K562 (cell line): ENCODE measurements at regions not wholly inside any gene's neighbourhood (a gene's known extent, or its start where the extent isn't known, plus 50 kb on each side); places are given as distances from the start of the nearest gene placed in this dataset.

Experiments
- ATAC-seq: fragments of 200-7000 bp; cut with Tn5 transposase; 3 replicates; pipeline ENCODE4 v1.9.1; 2020; ENCODE audit warnings: moderate library complexity
- BruUV-seq: library from RNA; stranded (reverse); fragments of 400-500 nt; replicated peaks from 2 replicates; lab custom pipeline; 2021; lab: Mats Ljungman, UMichigan
- CTCF ChIA-PET: fragments of 300-600 bp; formaldehyde crosslinking; extraction: SDS; loops from one replicate; lab custom pipeline; 2021; ENCODE audit warnings: low intra/inter-chr PET ratio; lab: Yijun Ruan, JAX
- POLR2A ChIA-PET: fragments of 300-600, 350-650 bp; sonication (Branson Sonifier 250); formaldehyde crosslinking; extraction: SDS; loops from one replicate; lab custom pipeline; 2021; ENCODE audit warnings: antibody characterized with exemption, inconsistent platforms; lab: Yijun Ruan, JAX
- DNase-seq, 4 experiments: peaks; one replicate each; pipeline versions ENCODE4 v3.0.0 to v3.0.0-alpha.2; 2011 to 2018; ENCODE audit warnings: low spot score in 3 of 4, mixed read lengths in 3 of 4; ENCODE audit errors: extremely low read depth in 1 of 4
- FAIRE-seq: peaks from 2 replicates; lab custom pipeline; 2011; peaks lifted over from hg19 to GRCh38; lab: Jason Lieb, UNC
- H2AFZ ChIP-seq: 2 replicates; pipeline ENCODE4 v1.6.0; 2011; ENCODE audit warnings: low read depth, low read length, control low read depth, inconsistent platforms
- H3K27ac ChIP-seq: fragments of 200-600 bp; 3 replicates; pipeline ENCODE4 v1.8.0; 2011; ENCODE audit warnings: low read depth, mild to moderate bottlenecking, control low read depth, inconsistent platforms, low read length, moderate library complexity, mixed read lengths; ENCODE audit errors: extremely low read depth
- H3K27me3 ChIP-seq, 2 experiments: fragments of 300-600 bp in 1 of 2; 2 replicates in 1 of 2; 3 replicates in 1 of 2; pipeline versions ENCODE4 v1.6.0 to v1.8.0; 2011; ENCODE audit warnings: inconsistent platforms in 2 of 2, low read length in 2 of 2, mild to moderate bottlenecking in 1 of 2, mixed read lengths in 1 of 2, moderate library complexity in 1 of 2; ENCODE audit not compliant: control insufficient read depth in 2 of 2, insufficient read depth in 2 of 2
- H3K36me3 ChIP-seq: fragments of 300-600 bp; 3 replicates; pipeline ENCODE4 v1.8.0; 2011; ENCODE audit warnings: mild to moderate bottlenecking, low read length, inconsistent platforms; ENCODE audit not compliant: control insufficient read depth, insufficient read depth
- H3K4me1 ChIP-seq, 2 experiments: fragments of 200-600 bp in 1 of 2; replicated peaks in 1 of 2; 2 replicates in 1 of 2; 3 replicates in 1 of 2; pipeline versions ENCODE4 v1.5.1 to v1.8.0; 2011; ENCODE audit warnings: inconsistent platforms in 2 of 2, low read length in 2 of 2, mild to moderate bottlenecking in 1 of 2, mixed read lengths in 1 of 2, moderate library complexity in 1 of 2; ENCODE audit not compliant: control insufficient read depth in 2 of 2, insufficient read depth in 2 of 2
- H3K4me2 ChIP-seq: 2 replicates; pipeline ENCODE4 v1.6.1; 2011; ENCODE audit warnings: low read length, control low read depth, inconsistent platforms, mixed read lengths; ENCODE audit not compliant: insufficient read depth
- H3K4me3 ChIP-seq: fragments of 200-600 bp; sonication (generic), shearing (Covaris generic); 2 replicates; pipeline ENCODE4 v1.5.1; 2016; ENCODE audit warnings: control low read depth, inconsistent platforms
- H3K79me2 ChIP-seq: fragments of 200-600 bp; 3 replicates; pipeline ENCODE4 v1.8.0; 2011; ENCODE audit warnings: low read length, inconsistent platforms; ENCODE audit not compliant: control insufficient read depth, insufficient read depth
- H3K9ac ChIP-seq, 2 experiments: 2 replicates each; pipeline versions ENCODE4 v1.6.0 to v1.6.1; 2011; ENCODE audit warnings: low read depth in 2 of 2, low read length in 2 of 2, control low read depth in 1 of 2, inconsistent platforms in 1 of 2, mild to moderate bottlenecking in 1 of 2, mixed read lengths in 1 of 2; ENCODE audit not compliant: insufficient read depth in 1 of 2
- H3K9me1 ChIP-seq: one replicate; pipeline ENCODE4 v1.6.0; 2011; ENCODE audit warnings: inconsistent platforms, mild to moderate bottlenecking, low read length, moderate library complexity; ENCODE audit not compliant: control insufficient read depth, insufficient read depth
- H3K9me3 ChIP-seq: replicated peaks from 2 replicates; pipeline ENCODE4 v1.5.1; 2011; ENCODE audit warnings: low read depth, low read length, inconsistent platforms; ENCODE audit not compliant: control insufficient read depth, insufficient read depth
- H4K20me1 ChIP-seq: replicated peaks from 2 replicates; pipeline ENCODE4 v1.6.1; 2011; ENCODE audit warnings: low read length, inconsistent platforms, mixed read lengths; ENCODE audit not compliant: control insufficient read depth, insufficient read depth
- CREBBP ChIP-seq: IDR thresholded peaks from one replicate; pipeline ENCODE4 v1.6.1; 2012; ENCODE audit warnings: low read depth, mild to moderate bottlenecking, control low read depth, inconsistent platforms, low read length
- ERF ChIP-seq: fragments of 450-650 bp; formaldehyde crosslinking; IDR thresholded peaks from 2 replicates; pipeline ENCODE4 v1.4.0; 2020; ENCODE audit warnings: mild to moderate bottlenecking, mixed read lengths
- MCM3 ChIP-seq: fragments of 450-650 bp; IDR thresholded peaks from 2 replicates; pipeline ENCODE4 v1.6.1; 2016
- NCOA1 ChIP-seq: fragments of 450-650 bp; IDR thresholded peaks from 2 replicates; pipeline ENCODE4 v1.6.1; 2016; ENCODE audit warnings: low read depth
- RBM39 ChIP-seq: fragments of 200-400 bp; formaldehyde crosslinking; optimal IDR thresholded peaks from 2 replicates; pipeline ENCODE3; 2018; ENCODE audit warnings: low read depth, low read length
- TAF1 ChIP-seq: IDR thresholded peaks from 2 replicates; pipeline ENCODE4 v1.6.1; 2011; ENCODE audit warnings: mild to moderate bottlenecking, low read length, moderate library complexity; ENCODE audit not compliant: insufficient read depth, control insufficient read depth, severe bottlenecking; ENCODE audit errors: extremely low read depth
- ZNF436 ChIP-seq: fragments of 250-450, 450-650 bp; sonication (Bioruptor Pico); formaldehyde crosslinking; IDR thresholded peaks from 2 replicates; pipeline ENCODE4 v1.7.0; 2020; ENCODE audit warnings: mild to moderate bottlenecking
- WGBS: fragments of 100-300 bp; shearing (Covaris generic); methylation state at CpG from one replicate; pipeline ENCODE4 v1.1.6; 2016; ENCODE audit warnings: low coverage, mixed read lengths; ENCODE audit not compliant: insufficient coverage; ENCODE audit errors: missing lambda C conversion rate; 5-methylcytosine and 5-hydroxymethylcytosine counted together
- in situ Hi-C: fragments of 300-500 bp; cut with MboI; formaldehyde crosslinking; loops from 4 replicates; pipeline ENCODE4 v1.15.0; 2018; ENCODE audit warnings: inconsistent platforms, mixed read lengths
- intact Hi-C: fragments of 100-400 bp; cut with micrococcal nuclease; formaldehyde crosslinking; loops from 2 replicates; pipeline ENCODE4 v1.14.2; 2022
- TF ChIP-seq, protein P1 (sequence below): fragments of 250-450 bp; sonication (Bioruptor Pico); IDR thresholded peaks from 2 replicates; pipeline ENCODE4 v1.5.0; 2020; ENCODE audit warnings: mild to moderate bottlenecking

DNA sequence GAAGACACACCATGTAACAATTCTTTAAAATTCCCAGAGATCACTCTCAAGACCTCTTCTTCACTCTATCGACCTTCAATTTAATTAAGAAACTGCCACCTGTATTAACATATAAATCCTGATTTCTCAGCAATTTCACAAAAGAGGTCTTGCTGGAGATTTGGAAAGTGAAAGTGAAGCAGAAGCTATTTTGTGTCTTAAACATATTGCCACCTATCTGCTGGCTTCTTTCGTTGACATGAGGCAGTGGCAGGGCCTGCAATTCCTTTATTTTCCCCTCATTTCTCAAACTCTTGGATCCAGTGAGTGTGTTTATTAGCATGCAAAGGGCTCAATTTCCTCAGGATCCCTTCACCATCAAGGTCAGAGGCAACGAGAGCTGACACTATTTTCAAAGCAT, 780.2 kb upstream of the SLITRK1 start (continued):
- TF ChIP-seq TAF1 (no peak), ERF (no peak)

DNA sequence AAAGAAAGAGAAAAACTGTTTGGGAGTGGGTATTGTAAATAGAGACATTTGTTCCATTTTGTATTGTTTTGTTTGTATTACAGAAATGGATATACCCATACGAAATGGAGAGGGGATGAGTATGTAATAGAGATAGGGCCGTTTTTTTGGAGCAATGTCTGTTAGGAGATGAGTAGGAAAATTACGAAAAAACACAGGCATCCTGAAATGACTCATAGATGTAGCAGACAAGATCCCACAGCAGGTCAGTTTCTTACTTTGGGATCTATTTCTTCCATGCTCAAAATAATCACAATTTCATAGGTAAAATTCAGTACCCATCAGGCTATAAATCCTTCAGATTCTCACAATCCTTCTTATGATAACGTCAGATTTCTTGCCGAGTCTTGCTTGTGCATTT, 779.4 kb upstream of the SLITRK1 start:
- no peaks in the 10 kb centered on the region for H3K9me3 ChIP-seq
- H3K27ac ChIP-seq: no peak overlapping the region
- ATAC-seq (no peak), DNase-seq (no peak), FAIRE-seq (no peak)
- no peaks in the 10 kb centered on the region for H3K27me3 ChIP-seq
- no peaks in the 10 kb centered on the region for H3K79me2 ChIP-seq
- BruUV-seq: no TSS peak
- intact Hi-C loops: no loop called here
- POLR2A ChIA-PET: no interaction called here
- CTCF ChIA-PET: no interaction called here
- H3K4me1 ChIP-seq: no peaks in the 10 kb centered on the region
- H3K9ac ChIP-seq: no peak overlapping the region
- WGBS: 0% methylated on average over 5 of the region's 5 CpGs
- H3K4me2 ChIP-seq: no peak overlapping the region
- no peaks in the 10 kb centered on the region for H4K20me1 ChIP-seq
- no peak for TF ChIP-seq RBM39
- TF ChIP-seq, protein P1, sequence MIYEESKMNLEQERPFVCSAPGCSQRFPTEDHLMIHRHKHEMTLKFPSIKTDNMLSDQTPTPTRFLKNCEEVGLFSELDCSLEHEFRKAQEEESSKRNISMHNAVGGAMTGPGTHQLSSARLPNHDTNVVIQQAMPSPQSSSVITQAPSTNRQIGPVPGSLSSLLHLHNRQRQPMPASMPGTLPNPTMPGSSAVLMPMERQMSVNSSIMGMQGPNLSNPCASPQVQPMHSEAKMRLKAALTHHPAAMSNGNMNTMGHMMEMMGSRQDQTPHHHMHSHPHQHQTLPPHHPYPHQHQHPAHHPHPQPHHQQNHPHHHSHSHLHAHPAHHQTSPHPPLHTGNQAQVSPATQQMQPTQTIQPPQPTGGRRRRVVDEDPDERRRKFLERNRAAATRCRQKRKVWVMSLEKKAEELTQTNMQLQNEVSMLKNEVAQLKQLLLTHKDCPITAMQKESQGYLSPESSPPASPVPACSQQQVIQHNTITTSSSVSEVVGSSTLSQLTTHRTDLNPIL (CRISPR knock-in tag): no peak
- TF ChIP-seq NCOA1: no peak
- no peak for TF ChIP-seq MCM3
- TF ChIP-seq CREBBP: no peak
- no peak for TF ChIP-seq ZNF436 (CRISPR knock-in tag)
- in situ Hi-C loops: no loop called here
- H2AFZ ChIP-seq: no peak overlapping the region
- H3K4me3 ChIP-seq: no peak overlapping the region
- H3K36me3 ChIP-seq: no peaks in the 10 kb centered on the region
- H3K9me1 ChIP-seq: no peaks in the 10 kb centered on the region
